GM23248 (cell line): ENCODE measurements at regions not wholly inside any gene's neighbourhood (a gene's known extent, or its start where the extent isn't known, plus 50 kb on each side); places are given as distances from the start of the nearest gene placed in this dataset.

Source experiments
- DNase-seq: peaks from one replicate; pipeline ENCODE4 v3.0.0-alpha.2; 2015
- H2AFZ ChIP-seq: fragments of 200-600 bp; sonication (generic); 2 replicates; pipeline ENCODE4 v1.6.1; 2016; ENCODE audit warnings: antibody characterized with exemption
- H3F3A ChIP-seq: fragments of 200-600 bp; sonication (generic); 2 replicates; pipeline ENCODE4 v1.6.1; 2016; ENCODE audit warnings: mild to moderate bottlenecking, antibody characterized with exemption, mixed run types; ENCODE audit not compliant: insufficient read depth
- H3K27ac ChIP-seq: fragments of 200-600 bp; sonication (generic); 2 replicates; pipeline ENCODE4 v1.5.1; 2016; ENCODE audit warnings: mild to moderate bottlenecking
- H3K27me3 ChIP-seq: fragments of 200-600 bp; sonication (generic); replicated peaks from 2 replicates; pipeline ENCODE4 v1.6.1; 2016; ENCODE audit warnings: mild to moderate bottlenecking; ENCODE audit not compliant: insufficient read depth
- H3K36me3 ChIP-seq: fragments of 200-600 bp; sonication (generic); 2 replicates; pipeline ENCODE4 v1.6.1; 2016; ENCODE audit warnings: low read depth, mild to moderate bottlenecking
- H3K4me1 ChIP-seq: fragments of 200-600 bp; sonication (generic); 2 replicates; pipeline ENCODE4 v1.6.1; 2016; ENCODE audit warnings: mild to moderate bottlenecking; ENCODE audit not compliant: insufficient read depth
- H3K4me2 ChIP-seq: fragments of 200-600 bp; sonication (generic); one replicate; pipeline ENCODE4 v1.6.1; 2016; ENCODE audit warnings: mild to moderate bottlenecking; ENCODE audit not compliant: unreplicated experiment
- H3K4me3 ChIP-seq: fragments of 200-600 bp; sonication (generic); 2 replicates; pipeline ENCODE4 v1.5.1; 2016; ENCODE audit warnings: mild to moderate bottlenecking
- H3K79me2 ChIP-seq: fragments of 200-600 bp; sonication (generic); 2 replicates; pipeline ENCODE4 v1.6.1; 2016; ENCODE audit warnings: mild to moderate bottlenecking; ENCODE audit not compliant: insufficient read depth
- H3K9ac ChIP-seq: fragments of 200-600 bp; sonication (generic); 2 replicates; pipeline ENCODE4 v1.6.1; 2016; ENCODE audit warnings: mild to moderate bottlenecking
- H3K9me2 ChIP-seq: fragments of 200-600 bp; sonication (generic); 2 replicates; pipeline ENCODE4 v1.6.1; 2016; ENCODE audit warnings: mixed run types, mild to moderate bottlenecking, moderate library complexity; ENCODE audit not compliant: insufficient read depth
- H3K9me3 ChIP-seq: fragments of 200-600 bp; sonication (generic); one replicate; pipeline ENCODE4 v1.6.1; 2017; ENCODE audit warnings: low read depth
- H4K20me1 ChIP-seq: fragments of 200-600 bp; sonication (generic); 2 replicates; pipeline ENCODE4 v1.6.0; 2016; ENCODE audit not compliant: insufficient read depth
- EZH2 ChIP-seq: fragments of 200-600 bp; sonication (generic); IDR thresholded peaks from 2 replicates; pipeline ENCODE4 v1.6.1; 2018; ENCODE audit warnings: antibody characterized with exemption, mild to moderate bottlenecking; ENCODE audit not compliant: insufficient read depth, poor library complexity, severe bottlenecking
- EZH2phosphoT487 ChIP-seq: fragments of 200-600 bp; sonication (generic); IDR thresholded peaks from 2 replicates; pipeline ENCODE4 v1.6.1; 2018; ENCODE audit warnings: antibody characterized with exemption, moderate library complexity, mild to moderate bottlenecking, low read depth; ENCODE audit not compliant: insufficient read depth
- WGBS, 2 experiments: methylation state at CpG; one replicate each; pipeline ENCODE4 v1.1.6; 2015 to 2017; ENCODE audit warnings: low lambda C conversion rate in 2 of 2, low coverage in 1 of 2; ENCODE audit errors: missing lambda C conversion rate in 2 of 2; 5-methylcytosine and 5-hydroxymethylcytosine counted together
- in situ Hi-C: fragments of 300-500 bp; cut with MboI; formaldehyde crosslinking; loops from 2 replicates; pipeline ENCODE4 v1.15.0; 2020

GRCh38 chr6:133623065-133623464 lies 265.8 kb upstream of the TCF21 start:
- peaks cover 40% of the 10 kb centered on the region for H3K4me1 ChIP-seq
- peaks cover 28% of the 10 kb centered on the region for H3F3A ChIP-seq
- no peaks in the 10 kb centered on the region for H3K27me3 ChIP-seq
- no peaks in the 10 kb centered on the region for H4K20me1 ChIP-seq
- H2AFZ ChIP-seq, result peak overlapping the region; percentile 55
- WGBS, 2 experiments, result 0 to 4% methylated on average over 1 of the region's 1 CpG
- H3K27ac ChIP-seq, result peak overlapping the region; percentile 73
- in situ Hi-C loops, result no loop called here
- no peaks in the 10 kb centered on the region; the same call in 1 of the 2 replicates for H3K9me2 ChIP-seq
- peak overlapping the region; percentile 71 for H3K4me2 ChIP-seq
- no peaks in the 10 kb centered on the region for H3K9me3 ChIP-seq
- DNase-seq, result peak; percentile 55
- H3K4me3 ChIP-seq, result 0 out of 2 replicates have a peak overlapping the region, but pooled peaks have one; percentile 0
- H3K9ac ChIP-seq, result no peak overlapping the region
- no peak for TF ChIP-seq EZH2
- TF ChIP-seq EZH2phosphoT487, result no peak
- no peaks in the 10 kb centered on the region for H3K36me3 ChIP-seq
- no peaks in the 10 kb centered on the region for H3K79me2 ChIP-seq

DNA sequence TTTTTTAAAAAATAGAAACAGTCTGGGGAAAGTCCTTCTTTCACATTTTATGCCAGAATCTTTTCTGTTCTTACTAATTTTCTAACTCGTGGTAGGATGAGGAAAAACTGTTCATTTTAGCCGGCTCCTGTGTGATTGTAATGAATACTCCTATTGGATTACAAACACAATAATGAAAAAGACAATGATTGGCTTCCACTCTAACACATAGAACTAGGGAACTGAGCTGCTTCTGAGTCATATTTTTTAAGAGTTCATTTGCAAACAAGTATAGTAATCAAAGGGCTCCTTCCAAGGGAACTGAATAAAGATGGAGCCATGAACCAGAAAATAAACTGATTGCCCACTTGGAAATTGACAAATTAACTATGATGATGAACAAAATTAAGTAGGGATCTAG lies 265.3 kb upstream of the TCF21 start:
- Histone ChIP-seq H3K27ac (peak overlapping the region; percentile 73), H3K4me1 (peaks cover 40% of the 10 kb centered on the region), H3K36me3 (no peaks in the 10 kb centered on the region), H3K9me3 (no peaks in the 10 kb centered on the region), H3K4me2 (peak overlapping the region; percentile 71), H3K79me2 (no peaks in the 10 kb centered on the region), H3F3A (peaks cover 28% of the 10 kb centered on the region), H3K27me3 (no peaks in the 10 kb centered on the region), H3K9me2 (no peaks in the 10 kb centered on the region; the same call in 1 of the 2 replicates), H3K9ac (no peak overlapping the region), H2AFZ (peak overlapping the region; percentile 55), H3K4me3 (0 out of 2 replicates have a peak overlapping the region, but pooled peaks have one; percentile 0), H4K20me1 (no peaks in the 10 kb centered on the region)
- in situ Hi-C loops, result no loop called here
- DNase-seq, result no peak
- 90 to 94% methylated on average over 2 of the region's 2 CpGs for WGBS, 2 experiments
- TF ChIP-seq EZH2phosphoT487, result no peak
- no peak for TF ChIP-seq EZH2

- no peaks in the 10 kb centered on the region; the same call in 1 of the 2 replicates for H3K9me2 ChIP-seq
- in situ Hi-C loops, result no loop called here
- WGBS, 2 experiments, result 93 to 94% methylated on average over 3 of the region's 3 CpGs
Measured at GRCh38 chr6:133626096-133626666, 262.7 kb upstream of the TCF21 start.

GRCh38 chr6:133629970-133630369 lies 258.9 kb upstream of the TCF21 start:
- Histone ChIP-seq H3K27me3 (no peaks in the 10 kb centered on the region), H3K9ac (no peak overlapping the region), H3K9me3 (no peaks in the 10 kb centered on the region), H3K79me2 (no peaks in the 10 kb centered on the region), H4K20me1 (no peaks in the 10 kb centered on the region), H3K4me1 (peaks cover 37% of the 10 kb centered on the region), H3K4me2 (no peak overlapping the region), H3K9me2 (no peaks in the 10 kb centered on the region; the same call in 1 of the 2 replicates), H2AFZ (peak overlapping the region; percentile 51), H3K27ac (peak overlapping the region; percentile 53), H3K36me3 (no peaks in the 10 kb centered on the region), H3F3A (peaks cover 28% of the 10 kb centered on the region), H3K4me3 (no peak overlapping the region)
- TF ChIP-seq EZH2phosphoT487, result no peak
- TF ChIP-seq EZH2, result no peak
- in situ Hi-C loops, result no loop called here
- no peak for DNase-seq

More at GRCh38 chr6:133626096-133626666, 262.7 kb upstream of the TCF21 start:
- no peak for TF ChIP-seq EZH2
- no peak for TF ChIP-seq EZH2phosphoT487
- Histone ChIP-seq H3K36me3 (no peaks in the 10 kb centered on the region), H3K4me2 (no peak overlapping the region), H2AFZ (no peak overlapping the region), H3K9me3 (no peaks in the 10 kb centered on the region), H3K9ac (no peak overlapping the region), H3K27ac (no peak overlapping the region), H3K27me3 (no peaks in the 10 kb centered on the region), H4K20me1 (no peaks in the 10 kb centered on the region), H3K4me1 (peaks cover 52% of the 10 kb centered on the region), H3K4me3 (no peak overlapping the region), H3F3A (peaks cover 38% of the 10 kb centered on the region), H3K79me2 (no peaks in the 10 kb centered on the region)
- no peak for DNase-seq

DNA sequence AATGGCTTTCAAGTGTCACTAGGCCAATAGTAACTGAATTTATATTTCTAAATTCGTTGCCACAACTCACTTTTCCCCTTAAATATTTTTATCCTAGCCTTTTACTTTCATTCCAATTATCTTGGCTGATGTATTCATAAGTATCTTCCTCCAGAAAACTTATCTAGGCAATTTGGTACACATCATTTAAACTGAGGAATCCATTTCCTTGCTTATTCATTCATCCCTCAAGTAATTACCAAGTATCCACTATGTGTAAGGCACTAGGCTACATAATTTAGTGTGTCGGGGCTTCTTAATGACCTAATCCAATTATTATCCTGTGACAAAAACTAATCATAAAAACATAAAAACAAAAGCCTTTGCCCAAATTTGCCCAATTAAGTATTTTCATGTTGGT lies 258.3 kb upstream of the TCF21 start:
- H3K36me3 ChIP-seq, result no peaks in the 10 kb centered on the region
- no peak for DNase-seq
- H3K9me2 ChIP-seq, result no peaks in the 10 kb centered on the region
- TF ChIP-seq EZH2, result no peak
- TF ChIP-seq EZH2phosphoT487, result no peak
- H3K27ac ChIP-seq, result peak overlapping the region; percentile 53
- peak overlapping the region; percentile 51 for H2AFZ ChIP-seq
- H3K27me3 ChIP-seq, result no peaks in the 10 kb centered on the region
- H3K9me3 ChIP-seq, result no peaks in the 10 kb centered on the region
- in situ Hi-C loops, result no loop called here
- 12 to 27% methylated on average over 2 of the region's 2 CpGs for WGBS, 2 experiments
- H3K9ac ChIP-seq, result no peak overlapping the region
- no peak overlapping the region for H3K4me3 ChIP-seq
- H3K79me2 ChIP-seq, result no peaks in the 10 kb centered on the region
- peak overlapping the region; percentile 53 for H3K4me2 ChIP-seq
- H3K4me1 ChIP-seq, result peaks cover 37% of the 10 kb centered on the region
- no peaks in the 10 kb centered on the region for H4K20me1 ChIP-seq
- peaks cover 28% of the 10 kb centered on the region for H3F3A ChIP-seq
